Body of pancreas (tissue), 4 donors: ENCODE measurements at regions not wholly inside any gene's neighbourhood (a gene's known extent, or its start where the extent isn't known, plus 50 kb on each side); places are given as distances from the start of the nearest gene placed in this dataset.
"Not testable (repeated sequence)": the region's sequence is repeated elsewhere in the genome, so short reads cannot be mapped to it uniquely, and the experiment has no call there.

Experiments used
- POLR2A ChIP-seq, 3 donors: fragments of 450-650 bp; IDR thresholded peaks; one replicate each; pipeline ENCODE4 v1.6.1; 2016; ENCODE audit warnings: antibody characterized with exemption in 3 of 3, mild to moderate bottlenecking in 2 of 3
- TF ChIP-seq, protein P1 (sequence below), 7 experiments: fragments of 450-650 bp in 4 of 7; fragments of 200-600 bp in 3 of 7; sonication (generic) in 3 of 7; IDR thresholded peaks; one replicate each; pipeline ENCODE4 v1.5.1; 2016 to 2019; ENCODE audit warnings: antibody characterized with exemption in 7 of 7

DNA sequence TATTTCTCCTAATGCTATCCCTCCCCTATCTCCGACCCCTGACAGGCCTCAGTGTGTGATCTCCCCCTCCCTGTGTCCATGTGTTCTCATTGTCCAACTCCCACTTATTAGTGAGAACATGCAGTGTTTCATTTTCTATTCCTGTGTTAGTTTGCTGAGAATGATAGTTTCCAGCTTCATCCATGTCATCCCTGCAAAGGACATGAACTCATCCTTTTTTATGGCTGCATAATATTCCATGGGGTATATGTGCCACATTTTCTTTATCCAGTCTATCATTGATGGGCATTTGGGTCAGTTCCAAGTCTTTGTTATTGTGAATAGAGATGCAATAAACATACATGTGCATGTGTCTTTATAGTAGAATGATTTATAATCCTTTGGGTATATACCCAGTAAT, 190.0 kb downstream of the TFAP2B start:
- TF ChIP-seq, protein P1, sequence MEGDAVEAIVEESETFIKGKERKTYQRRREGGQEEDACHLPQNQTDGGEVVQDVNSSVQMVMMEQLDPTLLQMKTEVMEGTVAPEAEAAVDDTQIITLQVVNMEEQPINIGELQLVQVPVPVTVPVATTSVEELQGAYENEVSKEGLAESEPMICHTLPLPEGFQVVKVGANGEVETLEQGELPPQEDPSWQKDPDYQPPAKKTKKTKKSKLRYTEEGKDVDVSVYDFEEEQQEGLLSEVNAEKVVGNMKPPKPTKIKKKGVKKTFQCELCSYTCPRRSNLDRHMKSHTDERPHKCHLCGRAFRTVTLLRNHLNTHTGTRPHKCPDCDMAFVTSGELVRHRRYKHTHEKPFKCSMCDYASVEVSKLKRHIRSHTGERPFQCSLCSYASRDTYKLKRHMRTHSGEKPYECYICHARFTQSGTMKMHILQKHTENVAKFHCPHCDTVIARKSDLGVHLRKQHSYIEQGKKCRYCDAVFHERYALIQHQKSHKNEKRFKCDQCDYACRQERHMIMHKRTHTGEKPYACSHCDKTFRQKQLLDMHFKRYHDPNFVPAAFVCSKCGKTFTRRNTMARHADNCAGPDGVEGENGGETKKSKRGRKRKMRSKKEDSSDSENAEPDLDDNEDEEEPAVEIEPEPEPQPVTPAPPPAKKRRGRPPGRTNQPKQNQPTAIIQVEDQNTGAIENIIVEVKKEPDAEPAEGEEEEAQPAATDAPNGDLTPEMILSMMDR (IDR thresholded peaks at IDR 0.05), result not testable (repeated sequence)
- not testable (repeated sequence) for TF ChIP-seq POLR2A (IDR thresholded peaks at IDR 0.05)
